HCT116 (cell line): ENCODE measurements at regions not wholly inside any gene's neighbourhood (a gene's known extent, or its start where the extent isn't known, plus 50 kb on each side); places are given as distances from the start of the nearest gene placed in this dataset.

Source experiments
- ATAC-seq: fragments of 200-7000 bp; cut with Tn5 transposase; 2 replicates; pipeline ENCODE4 v1.9.1; 2020; ENCODE audit warnings: mild to moderate bottlenecking, moderate library complexity
- BruUV-seq: library from RNA; stranded (reverse); fragments of 400-500 nt; replicated peaks from 2 replicates; lab custom pipeline; 2021; lab: Mats Ljungman, UMichigan
- CTCF ChIA-PET: fragments of 300-600 bp; sonication (Branson Sonifier 250); formaldehyde crosslinking; loops from one replicate; lab custom pipeline; 2021; ENCODE audit warnings: antibody characterized with exemption; lab: Charles Lee
- POLR2A ChIA-PET: fragments of 300-600, 350-600 bp; sonication (Branson Sonifier 250); formaldehyde crosslinking; loops from one replicate; lab custom pipeline; 2021; ENCODE audit warnings: antibody characterized with exemption; lab: Charles Lee
- RAD21 ChIA-PET, 2 experiments: fragments of 300-600 bp; sonication (Branson Sonifier 250); formaldehyde crosslinking; loops; one replicate each; lab custom pipeline; 2023; ENCODE audit warnings: low total read pairs in 2 of 2; ENCODE audit not compliant: uncharacterized antibody in 2 of 2, unreplicated experiment in 2 of 2, low non-redundant PET in 1 of 2; lab: Charles Lee
- DNase-seq: peaks from one replicate; pipeline ENCODE4 v3.0.0-alpha.2; 2010; ENCODE audit warnings: low read depth, low spot score
- H2AFZ ChIP-seq: fragments of 200-600 bp; shearing (Covaris generic), sonication (generic); 2 replicates; pipeline ENCODE4 v1.6.1; 2017; ENCODE audit warnings: low read depth, mixed run types, mixed read lengths, antibody characterized with exemption, low read length; ENCODE audit not compliant: poor library complexity, severe bottlenecking
- H3K27ac ChIP-seq: 2 replicates; pipeline ENCODE4 v1.5.1; 2012; ENCODE audit warnings: low read depth, low read length
- H3K27me3 ChIP-seq: fragments of 200-600 bp; sonication (generic); 2 replicates; pipeline ENCODE4 v1.6.1; 2016; ENCODE audit warnings: mixed run types, low read length, mixed read lengths; ENCODE audit not compliant: insufficient read depth
- H3K36me3 ChIP-seq, 2 experiments: fragments of 200-500 bp in 1 of 2; fragments of 200-600 bp in 1 of 2; sonication (Bioruptor generic) in 1 of 2; sonication (generic) in 1 of 2; 2 replicates each; pipeline versions ENCODE4 v1.5.1 to v1.6.1; 2014 to 2016; ENCODE audit warnings: low read length in 2 of 2, inconsistent platforms in 1 of 2, mixed read lengths in 1 of 2, mixed run types in 1 of 2; ENCODE audit not compliant: insufficient read depth in 2 of 2, control insufficient read depth in 1 of 2
- H3K4me1 ChIP-seq, 2 experiments: fragments of 200-600 bp in 1 of 2; sonication (generic) in 1 of 2; 2 replicates each; pipeline versions ENCODE4 v1.5.1 to v1.6.1; 2012 to 2017; ENCODE audit warnings: low read length in 2 of 2, inconsistent platforms in 1 of 2, mild to moderate bottlenecking in 1 of 2, mixed read lengths in 1 of 2, mixed run types in 1 of 2, moderate library complexity in 1 of 2; ENCODE audit not compliant: insufficient read depth in 2 of 2, control insufficient read depth in 1 of 2
- H3K4me2 ChIP-seq: fragments of 200-600 bp; sonication (generic); 2 replicates; pipeline ENCODE4 v1.6.1; 2017; ENCODE audit warnings: mixed run types, low read length, mixed read lengths
- H3K4me3 ChIP-seq, 2 experiments: fragments of 200-600 bp in 1 of 2; sonication (generic) in 1 of 2; replicated peaks in 1 of 2; 2 replicates each; pipeline ENCODE4 v1.5.1; 2011 to 2016; ENCODE audit warnings: low read length in 2 of 2, control low read depth in 1 of 2, low read depth in 1 of 2, mild to moderate bottlenecking in 1 of 2, mixed read lengths in 1 of 2, mixed run types in 1 of 2
- H3K79me2 ChIP-seq: fragments of 200-600 bp; sonication (generic); 2 replicates; pipeline ENCODE4 v1.6.1; 2017; ENCODE audit warnings: mild to moderate bottlenecking, mixed run types, low read length, moderate library complexity, mixed read lengths; ENCODE audit not compliant: insufficient read depth
- H3K9ac ChIP-seq: fragments of 200-600 bp; sonication (generic); 2 replicates; pipeline ENCODE4 v1.6.1; 2016; ENCODE audit warnings: low read length, mixed read lengths
- H3K9me2 ChIP-seq: fragments of 200-600 bp; sonication (generic), shearing (Covaris generic); 2 replicates; pipeline ENCODE4 v1.6.1; 2017; ENCODE audit warnings: mixed run types, mild to moderate bottlenecking, moderate library complexity; ENCODE audit not compliant: insufficient read depth
- H3K9me3 ChIP-seq, 2 experiments: fragments of 200-500 bp in 1 of 2; fragments of 200-600 bp in 1 of 2; sonication (Bioruptor generic) in 1 of 2; sonication (generic) in 1 of 2; 2 replicates each; pipeline ENCODE4 v1.6.1; 2014 to 2017; ENCODE audit warnings: low read length in 2 of 2, mixed read lengths in 2 of 2, inconsistent platforms in 1 of 2, low read depth in 1 of 2, mild to moderate bottlenecking in 1 of 2, mixed run types in 1 of 2, moderate library complexity in 1 of 2; ENCODE audit not compliant: control insufficient read depth in 1 of 2, insufficient read depth in 1 of 2
- H4K20me1 ChIP-seq: fragments of 200-600 bp; sonication (generic), shearing (Covaris generic); 2 replicates; pipeline ENCODE4 v1.6.1; 2017; ENCODE audit warnings: mixed run types, mild to moderate bottlenecking, moderate library complexity; ENCODE audit not compliant: insufficient read depth
- CTCF ChIP-seq, 3 experiments: fragments of 200-600 bp in 1 of 3; sonication (generic) in 1 of 3; IDR thresholded peaks in 2 of 3; conservative IDR thresholded peaks in 1 of 3; 2 replicates each; pipeline ENCODE4 v1.5.1; 2012 to 2017; ENCODE audit warnings: low read depth in 2 of 3, low read length in 2 of 3, antibody characterized with exemption in 1 of 3, borderline replicate concordance in 1 of 3, control low read depth in 1 of 3, mild to moderate bottlenecking in 1 of 3, mixed read lengths in 1 of 3, mixed run types in 1 of 3, moderate library complexity in 1 of 3; ENCODE audit not compliant: insufficient read depth in 1 of 3
- EGR1 ChIP-seq: IDR thresholded peaks from 2 replicates; pipeline ENCODE4 v1.6.1; 2012; ENCODE audit warnings: low read depth
- POLR2A ChIP-seq: IDR thresholded peaks from 2 replicates; pipeline ENCODE4 v1.7.0; 2011; ENCODE audit warnings: borderline replicate concordance; ENCODE audit not compliant: insufficient read depth, insufficient read length; ENCODE audit errors: extremely low read depth
- POLR2AphosphoS5 ChIP-seq: IDR thresholded peaks from 2 replicates; pipeline ENCODE4 v1.6.1; 2011; ENCODE audit warnings: mild to moderate bottlenecking, low read depth, low read length, moderate library complexity
- YY1 ChIP-seq: IDR thresholded peaks from 2 replicates; pipeline ENCODE4 v1.6.1; 2011; ENCODE audit warnings: low read length, low read depth, moderate library complexity, mild to moderate bottlenecking; ENCODE audit not compliant: insufficient replicate concordance; ENCODE audit errors: extremely low read depth
- intact Hi-C: fragments of 100-400 bp; cut with micrococcal nuclease; formaldehyde crosslinking; loops from 2 replicates; pipeline ENCODE4 v1.10.0; 2022
- TF ChIP-seq, protein P1 (sequence below): IDR thresholded peaks from 2 replicates; pipeline ENCODE4 v1.6.1; 2012
- TF ChIP-seq, protein P2 (sequence below): IDR thresholded peaks from 2 replicates; pipeline ENCODE4 v1.6.1; 2012; ENCODE audit warnings: low read depth

GRCh38 chrX:116282751-116283150 is 112.2 kb downstream of the AGTR2 start:
- POLR2A ChIA-PET: no interaction called here
- DNase-seq: no peak
- Histone ChIP-seq H3K9me2 (no peaks in the 10 kb centered on the region), H3K27ac (no peak overlapping the region)
- TF ChIP-seq, protein P1, sequence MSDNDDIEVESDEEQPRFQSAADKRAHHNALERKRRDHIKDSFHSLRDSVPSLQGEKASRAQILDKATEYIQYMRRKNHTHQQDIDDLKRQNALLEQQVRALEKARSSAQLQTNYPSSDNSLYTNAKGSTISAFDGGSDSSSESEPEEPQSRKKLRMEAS: no peak
- TF ChIP-seq CTCF (IDR thresholded peaks at IDR 0.05 in 2 of 3, conservative IDR thresholded peaks at IDR 0.05 in 1 of 3; ENCODE audit: borderline replicate concordance in 1 of 3, insufficient read depth in 1 of 3, low read depth in 2 of 3, low read length in 2 of 3): no peak
- TF ChIP-seq, all 23 proteins: peak for 0
- RAD21 ChIA-PET: no interaction called here
- Histone ChIP-seq H3K9me3 (no peaks in the 10 kb centered on the region), H3K36me3 (no peaks in the 10 kb centered on the region), H3K4me1 (no peaks in the 10 kb centered on the region), H3K4me2 (no peak overlapping the region), H2AFZ (no peak overlapping the region), H3K27me3 (no peaks in the 10 kb centered on the region), H3K9ac (no peak overlapping the region), H3K79me2 (no peaks in the 10 kb centered on the region), H3K4me3 (no peak overlapping the region), H4K20me1 (no peaks in the 10 kb centered on the region)
- intact Hi-C loops: no loop called here
- ATAC-seq: no peak
- BruUV-seq: no TSS peak
- CTCF ChIA-PET: no interaction called here

DNA sequence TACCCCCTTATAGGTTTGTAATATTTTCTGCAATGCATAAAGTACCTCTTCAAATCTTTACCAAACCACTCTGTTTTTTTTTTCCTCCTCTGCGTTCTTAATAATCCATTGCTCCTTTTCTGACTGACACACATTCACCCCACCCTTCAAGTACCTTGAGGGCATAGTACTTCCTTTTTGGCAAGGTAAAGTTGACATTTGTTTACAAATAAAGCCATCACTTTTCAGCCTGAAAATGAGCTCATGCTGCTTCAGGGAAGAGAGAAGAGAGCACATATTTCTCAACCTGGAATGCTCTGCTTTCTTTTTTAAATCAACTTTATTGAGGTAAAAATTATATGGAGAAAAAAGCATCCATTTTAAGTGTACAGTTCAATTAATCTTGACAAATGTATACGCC is 113.9 kb downstream of the AGTR2 start:
- intact Hi-C loops: no loop called here
- no peak for ATAC-seq
- BruUV-seq: no TSS peak
- Histone ChIP-seq H3K27ac (no peak overlapping the region), H4K20me1 (no peaks in the 10 kb centered on the region), H3K9ac (no peak overlapping the region), H3K9me3 (no peaks in the 10 kb centered on the region)
- CTCF ChIA-PET: no interaction called here
- no peak for TF ChIP-seq POLR2AphosphoS5
- no peak for TF ChIP-seq YY1
- TF ChIP-seq EGR1: no peak
- TF ChIP-seq, protein P1: no peak
- TF ChIP-seq POLR2A: no peak
- TF ChIP-seq, protein P2, sequence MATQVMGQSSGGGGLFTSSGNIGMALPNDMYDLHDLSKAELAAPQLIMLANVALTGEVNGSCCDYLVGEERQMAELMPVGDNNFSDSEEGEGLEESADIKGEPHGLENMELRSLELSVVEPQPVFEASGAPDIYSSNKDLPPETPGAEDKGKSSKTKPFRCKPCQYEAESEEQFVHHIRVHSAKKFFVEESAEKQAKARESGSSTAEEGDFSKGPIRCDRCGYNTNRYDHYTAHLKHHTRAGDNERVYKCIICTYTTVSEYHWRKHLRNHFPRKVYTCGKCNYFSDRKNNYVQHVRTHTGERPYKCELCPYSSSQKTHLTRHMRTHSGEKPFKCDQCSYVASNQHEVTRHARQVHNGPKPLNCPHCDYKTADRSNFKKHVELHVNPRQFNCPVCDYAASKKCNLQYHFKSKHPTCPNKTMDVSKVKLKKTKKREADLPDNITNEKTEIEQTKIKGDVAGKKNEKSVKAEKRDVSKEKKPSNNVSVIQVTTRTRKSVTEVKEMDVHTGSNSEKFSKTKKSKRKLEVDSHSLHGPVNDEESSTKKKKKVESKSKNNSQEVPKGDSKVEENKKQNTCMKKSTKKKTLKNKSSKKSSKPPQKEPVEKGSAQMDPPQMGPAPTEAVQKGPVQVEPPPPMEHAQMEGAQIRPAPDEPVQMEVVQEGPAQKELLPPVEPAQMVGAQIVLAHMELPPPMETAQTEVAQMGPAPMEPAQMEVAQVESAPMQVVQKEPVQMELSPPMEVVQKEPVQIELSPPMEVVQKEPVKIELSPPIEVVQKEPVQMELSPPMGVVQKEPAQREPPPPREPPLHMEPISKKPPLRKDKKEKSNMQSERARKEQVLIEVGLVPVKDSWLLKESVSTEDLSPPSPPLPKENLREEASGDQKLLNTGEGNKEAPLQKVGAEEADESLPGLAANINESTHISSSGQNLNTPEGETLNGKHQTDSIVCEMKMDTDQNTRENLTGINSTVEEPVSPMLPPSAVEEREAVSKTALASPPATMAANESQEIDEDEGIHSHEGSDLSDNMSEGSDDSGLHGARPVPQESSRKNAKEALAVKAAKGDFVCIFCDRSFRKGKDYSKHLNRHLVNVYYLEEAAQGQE: no peak
- TF ChIP-seq, all 23 proteins: peak for 0
- Histone ChIP-seq H3K36me3 (no peaks in the 10 kb centered on the region), H3K4me1 (no peaks in the 10 kb centered on the region), H3K4me3 (no peak overlapping the region), H3K27me3 (no peaks in the 10 kb centered on the region), H3K79me2 (no peaks in the 10 kb centered on the region), H2AFZ (no peak overlapping the region), H3K4me2 (no peak overlapping the region), H3K9me2 (no peaks in the 10 kb centered on the region)
- RAD21 ChIA-PET: no interaction called here
- no peak for DNase-seq
- POLR2A ChIA-PET: no interaction called here
